GM08714 (cell line): ENCODE measurements at regions not wholly inside any gene's neighbourhood (a gene's known extent, or its start where the extent isn't known, plus 50 kb on each side); places are given as distances from the start of the nearest gene placed in this dataset.
"Not testable (repeated sequence)": the region's sequence is repeated elsewhere in the genome, so short reads cannot be mapped to it uniquely, and the experiment has no call there.

Source experiments
- H3K4me3 ChIP-seq: fragments of 200-500 bp; sonication (Bioruptor generic); 2 replicates; pipeline ENCODE4 v1.5.1; 2014; ENCODE audit warnings: mild to moderate bottlenecking, low read length, inconsistent platforms
- ZNF274 ChIP-seq: IDR thresholded peaks from 2 replicates; pipeline ENCODE4 v1.6.1; 2012; ENCODE audit warnings: mild to moderate bottlenecking, low read depth, low read length

DNA sequence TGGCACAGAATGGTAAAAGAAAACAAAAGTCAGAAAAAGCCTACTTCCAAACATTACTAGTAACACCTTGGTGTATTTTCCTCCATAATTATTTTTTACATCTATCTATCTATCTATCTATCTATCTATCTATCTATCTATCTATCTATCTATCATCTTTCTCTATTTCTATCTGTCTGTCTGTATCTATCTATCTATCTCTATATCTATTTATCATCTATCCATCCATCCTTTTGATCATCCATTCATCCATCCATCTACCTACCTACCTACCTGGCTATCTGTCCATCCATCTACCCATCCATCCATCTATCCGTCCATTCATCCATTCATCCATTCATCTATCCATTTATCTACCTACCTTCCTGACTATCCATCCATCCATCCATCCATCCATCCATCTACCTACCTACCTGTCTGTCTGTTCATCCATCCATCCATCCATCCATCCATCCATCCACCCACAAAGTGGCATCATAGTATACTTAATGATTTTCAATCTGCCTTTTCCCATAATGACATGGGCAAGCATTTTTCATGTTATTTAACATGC, 121.9 kb upstream of the NEK6 start:
- H3K4me3 ChIP-seq, result no peak overlapping the region
- TF ChIP-seq ZNF274, result no peak

DNA sequence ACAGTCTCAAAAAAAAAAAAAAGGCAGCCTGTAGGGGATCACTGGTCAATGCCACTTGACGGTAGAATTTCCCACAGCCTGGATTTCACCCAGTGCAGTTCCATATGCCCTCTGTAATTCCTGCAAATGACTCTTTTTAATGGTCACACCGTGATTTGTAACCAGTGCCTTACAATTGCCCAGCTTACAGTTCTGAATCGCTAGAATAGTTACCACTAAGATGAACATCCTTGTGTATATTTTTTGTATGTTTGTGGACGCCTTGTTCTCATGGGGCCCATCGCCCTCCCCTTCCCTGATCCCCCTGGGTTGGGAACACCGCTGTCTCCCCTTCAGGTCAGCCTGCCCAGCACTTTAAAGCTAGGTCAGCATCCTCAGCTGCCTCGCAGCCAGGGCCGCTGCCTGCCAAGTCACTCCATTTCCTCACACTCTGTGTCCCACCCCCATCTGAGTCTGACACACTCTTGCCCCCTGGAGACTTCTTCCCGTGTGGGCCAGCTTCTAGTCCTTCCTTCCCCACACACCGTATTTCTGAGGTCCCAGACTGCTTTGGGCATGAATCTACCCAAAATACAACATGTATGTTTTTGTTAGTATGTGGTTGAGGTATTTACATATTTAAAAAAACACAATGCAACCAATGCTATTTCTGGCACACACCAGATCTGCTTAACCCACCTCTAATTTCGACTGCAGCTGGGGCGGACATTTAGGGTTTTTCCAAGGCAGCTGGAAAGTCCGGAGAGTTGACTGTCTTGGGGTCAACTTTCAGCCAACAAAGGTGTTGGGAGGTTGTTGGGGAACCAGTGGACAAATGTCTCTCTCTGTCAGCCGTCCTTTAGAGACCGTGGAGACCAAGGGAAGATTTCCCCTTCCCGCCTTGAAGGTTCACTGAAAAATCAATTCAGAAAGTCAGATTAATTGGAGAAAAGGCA, 120.5 kb upstream of the NEK6 start:
- TF ChIP-seq ZNF274, result no peak
- no peak overlapping the region; the same call in 1 of the 2 replicates for H3K4me3 ChIP-seq

GRCh38 chr9:124137944-124138335, 119.8 kb upstream of the NEK6 start:
- no peak for TF ChIP-seq ZNF274

DNA sequence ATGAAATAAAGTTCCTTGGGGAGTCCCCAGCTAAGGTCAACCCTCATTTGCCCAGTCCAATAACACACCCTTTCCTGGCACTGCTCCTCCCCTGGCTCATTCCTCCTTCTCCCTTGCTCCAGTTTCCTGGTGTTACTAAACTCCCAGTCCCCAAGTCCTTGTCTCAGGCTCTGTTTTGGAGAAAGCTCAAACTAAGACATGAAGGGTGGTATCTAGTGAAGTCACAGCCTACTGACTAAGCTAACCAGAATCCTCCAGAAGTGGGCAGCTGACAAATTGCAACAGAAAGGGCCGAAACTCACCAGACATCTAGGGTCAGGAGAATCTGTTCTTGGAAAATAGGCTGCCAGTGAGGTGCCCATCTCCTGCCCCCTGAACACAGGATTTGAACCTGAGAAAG, 118.7 kb upstream of the NEK6 start:
- TF ChIP-seq ZNF274, result no peak
- no peak overlapping the region for H3K4me3 ChIP-seq

More at GRCh38 chr9:124137944-124138335, 119.8 kb upstream of the NEK6 start:
- peak overlapping the region; percentile 18; the same call in 1 of the 2 replicates for H3K4me3 ChIP-seq

GRCh38 chr9:124140941-124141568, 116.7 kb upstream of the NEK6 start:
- no peak for TF ChIP-seq ZNF274
- H3K4me3 ChIP-seq, result no peak overlapping the region

GRCh38 chr9:124144561-124145123, 113.1 kb upstream of the NEK6 start:
- not testable (repeated sequence) for H3K4me3 ChIP-seq

DNA sequence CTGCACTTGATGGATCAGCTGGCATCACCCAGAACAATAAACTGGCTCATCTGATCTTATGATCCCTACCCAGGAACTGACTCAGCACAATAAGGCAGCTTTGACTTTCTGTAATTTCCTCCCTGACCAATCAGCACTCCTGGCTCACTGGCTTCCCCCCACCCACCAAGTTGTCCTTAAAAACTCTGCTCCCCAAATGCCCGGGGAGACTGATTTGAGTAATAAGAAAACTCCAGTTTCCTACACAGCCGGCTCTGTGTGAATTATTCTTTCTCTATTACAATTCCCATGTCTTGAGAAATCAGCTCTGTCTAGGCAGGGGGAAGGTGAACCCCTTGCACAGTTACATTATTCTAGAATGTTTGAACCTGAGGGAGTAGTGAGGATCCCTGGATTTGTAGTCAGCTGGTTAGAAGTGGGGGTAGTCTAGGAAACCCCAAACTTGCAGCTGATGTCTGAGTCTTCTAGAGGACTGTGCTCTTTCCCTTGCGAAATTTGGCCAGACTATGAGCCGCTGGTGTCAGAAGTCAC, 111.7 kb upstream of the NEK6 start:
- no peak for TF ChIP-seq ZNF274
- H3K4me3 ChIP-seq, result no peak overlapping the region

DNA sequence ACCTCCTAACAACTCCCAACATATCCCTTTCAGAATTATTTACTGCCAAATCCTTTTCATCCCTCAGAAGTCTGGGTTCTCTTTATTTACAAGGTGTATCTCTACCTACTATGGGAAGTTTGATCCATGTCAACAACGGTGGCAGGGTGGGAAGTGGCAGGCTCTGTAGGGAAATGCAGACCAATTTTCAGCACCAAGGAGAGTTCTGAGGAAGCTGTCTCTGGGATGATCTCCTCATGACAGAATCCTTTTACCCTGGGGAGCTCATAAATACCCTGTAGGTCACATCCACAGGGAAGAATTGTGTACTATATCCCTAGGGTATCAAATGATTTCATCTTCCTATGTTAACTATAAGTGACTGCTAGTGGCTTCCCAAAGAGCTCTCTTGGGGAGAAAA, 107.8 kb upstream of the NEK6 start:
- no peak for TF ChIP-seq ZNF274
- no peak overlapping the region for H3K4me3 ChIP-seq

DNA sequence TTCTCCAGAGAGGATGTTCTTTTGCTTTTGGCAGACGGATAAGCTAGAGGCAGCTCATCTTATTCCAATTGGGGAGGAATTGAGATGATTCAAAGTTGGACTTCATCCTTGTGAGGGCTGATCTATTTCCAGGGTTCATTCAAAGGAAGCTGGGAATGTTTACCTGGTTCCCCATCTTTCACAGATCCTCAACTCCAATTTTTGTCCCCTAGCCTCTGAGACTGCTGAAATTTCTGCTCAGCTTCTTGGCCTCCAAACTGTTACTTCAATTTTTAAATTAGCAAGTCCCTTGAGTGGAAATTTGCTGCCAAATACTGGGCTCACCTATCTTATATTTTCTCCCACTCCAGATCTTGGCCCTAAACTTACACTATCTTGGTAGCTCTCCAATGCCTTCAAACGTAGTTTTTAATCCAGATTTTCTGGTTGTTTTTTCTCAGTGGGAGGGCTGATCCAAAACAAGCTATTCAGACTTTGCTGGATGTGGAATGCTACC, 93.9 kb upstream of the NEK6 start:
- TF ChIP-seq ZNF274, result no peak
- H3K4me3 ChIP-seq, result no peak overlapping the region

GRCh38 chr9:124164811-124165210, 92.9 kb upstream of the NEK6 start:
- H3K4me3 ChIP-seq, result no peak overlapping the region
- no peak for TF ChIP-seq ZNF274

DNA sequence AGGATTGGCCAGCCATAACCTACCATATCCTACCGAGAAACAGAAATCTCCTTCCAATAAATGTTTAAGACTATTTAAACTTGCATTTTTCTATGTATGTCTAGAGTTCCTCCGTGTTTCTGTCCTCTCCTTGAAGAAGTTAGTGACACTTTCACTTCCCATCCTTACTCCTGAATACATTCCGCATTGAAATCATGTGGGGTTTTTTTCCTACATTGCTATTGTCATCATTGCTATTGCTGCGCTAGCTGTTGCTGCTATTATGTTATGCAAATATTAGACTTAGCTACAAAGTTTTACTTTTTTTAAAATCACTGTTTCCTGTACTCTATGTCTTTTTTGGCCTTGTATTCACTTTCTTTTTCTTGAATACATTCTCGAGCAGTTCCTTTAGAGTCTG, 83.3 kb upstream of the NEK6 start:
- TF ChIP-seq ZNF274, result no peak
- no peak overlapping the region for H3K4me3 ChIP-seq

DNA sequence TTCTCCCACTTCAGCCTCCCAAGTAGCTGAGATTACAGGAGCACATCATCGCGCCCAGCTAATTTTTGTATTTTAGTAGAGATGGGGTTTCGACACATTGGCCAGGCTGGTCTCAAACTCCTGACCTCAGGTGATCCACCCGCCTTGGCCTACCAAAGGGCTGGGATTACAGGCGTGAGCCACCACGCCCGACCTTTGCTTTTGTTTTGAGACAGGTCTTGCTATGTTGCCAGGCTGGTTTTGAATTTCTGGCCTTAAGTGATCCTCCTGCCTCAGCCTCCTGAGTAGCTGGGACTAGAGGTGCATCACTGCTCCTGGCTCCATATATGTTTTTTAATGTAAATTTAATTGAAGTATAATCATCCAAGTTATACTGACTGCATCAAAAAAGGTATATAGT, 80.2 kb upstream of the NEK6 start:
- not testable (repeated sequence) for H3K4me3 ChIP-seq

GRCh38 chr9:124179196-124180071, 78.3 kb upstream of the NEK6 start:
- TF ChIP-seq ZNF274, result no peak
- H3K4me3 ChIP-seq, result no peak overlapping the region
